IMR-90 (cell line): ENCODE measurements at regions not wholly inside any gene's neighbourhood (a gene's known extent, or its start where the extent isn't known, plus 50 kb on each side); places are given as distances from the start of the nearest gene placed in this dataset.

Source experiments
- ATAC-seq: fragments of 200-7000 bp; cut with Tn5 transposase; 2 replicates; pipeline ENCODE4 v1.9.1; 2020; ENCODE audit warnings: low read depth, mild to moderate bottlenecking, moderate library complexity
- BruUV-seq: library from RNA; stranded (reverse); fragments of 400-500 nt; replicated peaks from 2 replicates; lab custom pipeline; 2021; lab: Mats Ljungman, UMichigan
- CTCF ChIA-PET: fragments of 300-600 bp; formaldehyde crosslinking; extraction: SDS; loops from one replicate; lab custom pipeline; 2021; ENCODE audit warnings: antibody characterized with exemption; lab: Yijun Ruan, JAX
- POLR2A ChIA-PET: fragments of 300-600 bp; sonication (Branson Sonifier 250); formaldehyde crosslinking; loops from one replicate; lab custom pipeline; 2022; ENCODE audit warnings: antibody characterized with exemption; ENCODE audit not compliant: unreplicated experiment; lab: Charles Lee
- DNase-seq: peaks from one replicate; pipeline ENCODE4 v3.0.0; 2013
- H2AFZ ChIP-seq: replicated peaks from 2 replicates; pipeline ENCODE3; 2013; ENCODE audit warnings: low read length, mild to moderate bottlenecking; ENCODE audit not compliant: poor library complexity
- H2AK5ac ChIP-seq: 2 replicates; pipeline ENCODE4 v1.6.1; 2013; ENCODE audit warnings: low read depth, low read length, inconsistent platforms
- H2AK9ac ChIP-seq: replicated peaks from 2 replicates; pipeline ENCODE3; 2013; ENCODE audit warnings: mild to moderate bottlenecking, low read depth, low read length, moderate library complexity; ENCODE audit not compliant: poor library complexity
- H2BK120ac ChIP-seq: 2 replicates; pipeline ENCODE4 v1.6.1; 2013; ENCODE audit warnings: low read depth, low read length, inconsistent platforms
- H2BK15ac ChIP-seq: 3 replicates; pipeline ENCODE4 v1.6.1; 2013; ENCODE audit warnings: low read depth, low read length, inconsistent platforms
- H2BK20ac ChIP-seq: 2 replicates; pipeline ENCODE4 v1.6.1; 2013; ENCODE audit warnings: low read depth, mild to moderate bottlenecking, inconsistent platforms, low read length, moderate library complexity
- H2BK5ac ChIP-seq: 2 replicates; pipeline ENCODE4 v1.6.1; 2013; ENCODE audit warnings: mild to moderate bottlenecking, low read depth, low read length, inconsistent platforms; ENCODE audit not compliant: poor library complexity, severe bottlenecking
- H3K14ac ChIP-seq: replicated peaks from 2 replicates; pipeline ENCODE4 v1.6.1; 2013; ENCODE audit warnings: low read depth, low read length, inconsistent platforms
- H3K18ac ChIP-seq: 2 replicates; pipeline ENCODE4 v1.6.1; 2013; ENCODE audit warnings: low read depth, low read length, control low read depth
- H3K23ac ChIP-seq: 2 replicates; pipeline ENCODE4 v1.6.1; 2013; ENCODE audit warnings: low read depth, low read length, inconsistent platforms
- H3K27ac ChIP-seq: 2 replicates; pipeline ENCODE4 v1.5.1; 2013; ENCODE audit warnings: mild to moderate bottlenecking, control low read depth, low read length; ENCODE audit not compliant: insufficient read depth
- H3K27me3 ChIP-seq: 2 replicates; pipeline ENCODE4 v1.6.1; 2013; ENCODE audit warnings: low read length; ENCODE audit not compliant: control insufficient read depth, insufficient read depth
- H3K36me3 ChIP-seq: 2 replicates; pipeline ENCODE4 v1.6.1; 2013; ENCODE audit warnings: low read length, mixed read lengths; ENCODE audit not compliant: control insufficient read depth, insufficient read depth
- H3K4ac ChIP-seq: 2 replicates; pipeline ENCODE4 v1.6.1; 2013; ENCODE audit warnings: low read depth, low read length, inconsistent platforms
- H3K4me1 ChIP-seq: 2 replicates; pipeline ENCODE4 v1.6.1; 2013; ENCODE audit warnings: low read length, mixed read lengths; ENCODE audit not compliant: control insufficient read depth, insufficient read depth
- H3K4me2 ChIP-seq: 2 replicates; pipeline ENCODE4 v1.6.1; 2013; ENCODE audit warnings: low read depth, mild to moderate bottlenecking, control low read depth, low read length, moderate library complexity
- H3K4me3 ChIP-seq: 2 replicates; pipeline ENCODE4 v1.5.1; 2013; ENCODE audit warnings: low read depth, mild to moderate bottlenecking, control low read depth, low read length, moderate library complexity; ENCODE audit not compliant: insufficient read depth
- H3K56ac ChIP-seq: 2 replicates; pipeline ENCODE4 v1.6.1; 2013; ENCODE audit warnings: low read length, inconsistent platforms; ENCODE audit not compliant: insufficient read depth; ENCODE audit errors: extremely low read depth
- H3K79me1 ChIP-seq, 2 experiments: 2 replicates each; pipeline ENCODE4 v1.6.1; 2013; ENCODE audit warnings: low read length in 2 of 2, inconsistent platforms in 1 of 2, low read depth in 1 of 2
- H3K9ac ChIP-seq: 2 replicates; pipeline ENCODE4 v1.6.1; 2013; ENCODE audit warnings: low read depth, low read length, control low read depth
- H3K9me1 ChIP-seq: 2 replicates; pipeline ENCODE4 v1.6.1; 2013; ENCODE audit warnings: low read length, inconsistent platforms; ENCODE audit not compliant: insufficient read depth
- H3K9me3 ChIP-seq: 2 replicates; pipeline ENCODE4 v1.6.1; 2013; ENCODE audit warnings: low read length; ENCODE audit not compliant: control insufficient read depth, insufficient read depth
- H4K20me1 ChIP-seq: 2 replicates; pipeline ENCODE4 v1.6.1; 2013; ENCODE audit warnings: low read length, inconsistent platforms; ENCODE audit not compliant: insufficient read depth
- H4K5ac ChIP-seq: 2 replicates; pipeline ENCODE4 v1.6.1; 2013; ENCODE audit warnings: mild to moderate bottlenecking, low read depth, low read length, control low read depth
- H4K8ac ChIP-seq, 2 experiments: 2 replicates each; pipeline ENCODE4 v1.6.1; 2013; ENCODE audit warnings: low read depth in 2 of 2, low read length in 2 of 2, control low read depth in 1 of 2, inconsistent platforms in 1 of 2
- H4K91ac ChIP-seq: 2 replicates; pipeline ENCODE4 v1.6.1; 2013; ENCODE audit warnings: low read depth, low read length, inconsistent platforms; ENCODE audit not compliant: insufficient read depth
- BHLHE40 ChIP-seq: fragments of 150-350 bp; IDR thresholded peaks from 2 replicates; pipeline ENCODE4 v1.6.1; 2016; ENCODE audit warnings: mild to moderate bottlenecking, low read depth, low read length
- CEBPB ChIP-seq: IDR thresholded peaks from 2 replicates; pipeline ENCODE4 v1.6.1; 2012; ENCODE audit warnings: low read depth, low read length, improper control_type of control experiment
- CHD1 ChIP-seq: IDR thresholded peaks from 2 replicates; pipeline ENCODE4 v1.6.1; 2012; ENCODE audit warnings: low read depth, low read length, improper control_type of control experiment
- FOS ChIP-seq: fragments of 150-350 bp; IDR thresholded peaks from 2 replicates; pipeline ENCODE4 v1.6.1; 2016; ENCODE audit warnings: low read depth, low read length
- MAFK ChIP-seq: IDR thresholded peaks from 2 replicates; pipeline ENCODE4 v1.6.1; 2012; ENCODE audit warnings: low read depth, low read length, improper control_type of control experiment
- MAZ ChIP-seq: IDR thresholded peaks from 2 replicates; pipeline ENCODE4 v1.6.1; 2012; ENCODE audit warnings: low read depth, mild to moderate bottlenecking, low read length, improper control_type of control experiment, moderate library complexity, borderline replicate concordance
- MXI1 ChIP-seq: IDR thresholded peaks from 2 replicates; pipeline ENCODE4 v1.6.1; 2012; ENCODE audit warnings: low read depth, mild to moderate bottlenecking, low read length, moderate library complexity, borderline replicate concordance
- NFE2L2 ChIP-seq: fragments of 150-350 bp; IDR thresholded peaks from 2 replicates; pipeline ENCODE4 v1.6.1; 2016; ENCODE audit warnings: low read depth, mild to moderate bottlenecking, low read length
- POLR2A ChIP-seq: IDR thresholded peaks from 2 replicates; pipeline ENCODE4 v1.6.1; 2012; ENCODE audit warnings: mild to moderate bottlenecking, low read depth, low read length
- RAD21 ChIP-seq: IDR thresholded peaks from 2 replicates; pipeline ENCODE4 v1.6.1; 2012; ENCODE audit warnings: low read length, improper control_type of control experiment
- RFX5 ChIP-seq: IDR thresholded peaks from 2 replicates; pipeline ENCODE4 v1.8.0; 2012; ENCODE audit warnings: low read depth, mild to moderate bottlenecking, low read length, moderate library complexity
- USF2 ChIP-seq: fragments of 150-350 bp; IDR thresholded peaks from 2 replicates; pipeline ENCODE4 v1.6.1; 2017; ENCODE audit warnings: mild to moderate bottlenecking, antibody characterized with exemption, low read length, low read depth
- WGBS, 2 experiments: methylation state at CpG; one replicate each; pipeline versions ENCODE4 v1.1.5 to v1.1.7; 2013; ENCODE audit warnings: missing lambda C conversion rate in 2 of 2; ENCODE audit not compliant: insufficient read length in 1 of 2; ENCODE audit errors: extremely low coverage in 2 of 2; 5-methylcytosine and 5-hydroxymethylcytosine counted together
- dilution Hi-C: fragments of 300-500 bp; cut with HindIII; formaldehyde crosslinking; loops from one replicate; pipeline ENCODE4 v1.14.3; 2018; ENCODE audit warnings: low sequenced_read_pairs; ENCODE audit not compliant: unreplicated experiment
- in situ Hi-C: fragments of 300-500 bp; cut with MboI; formaldehyde crosslinking; loops from 3 replicates; pipeline ENCODE4 v1.14.3; 2019; ENCODE audit warnings: low sequenced_read_pairs, inconsistent platforms, mixed read lengths
- intact Hi-C: fragments of 100-400 bp; cut with micrococcal nuclease; formaldehyde crosslinking; loops from 2 replicates; pipeline ENCODE4 v1.10.0; 2022

- dilution Hi-C loops (no loop called here), in situ Hi-C loops (no loop called here), intact Hi-C loops (no loop called here)
- no peak overlapping the region for H2BK15ac ChIP-seq
- H3K14ac ChIP-seq: no peak overlapping the region
- no peaks in the 10 kb centered on the region for H3K9me3 ChIP-seq
- H3K79me1 ChIP-seq: no peaks in the 10 kb centered on the region
- no peaks in the 10 kb centered on the region for H3K9me1 ChIP-seq
- no peak overlapping the region for H4K91ac ChIP-seq
- H3K36me3 ChIP-seq: no peaks in the 10 kb centered on the region
- H3K4me3 ChIP-seq: no peak overlapping the region
- no TSS peak for BruUV-seq
- no peak overlapping the region for H3K4me2 ChIP-seq
- H3K56ac ChIP-seq: no peak overlapping the region
- H2AK9ac ChIP-seq: no peak overlapping the region
- no peak overlapping the region for H4K5ac ChIP-seq
- H2AFZ ChIP-seq: no peak overlapping the region
- POLR2A ChIA-PET: no interaction called here
- no peak overlapping the region for H3K18ac ChIP-seq
- no peak for TF ChIP-seq BHLHE40
- TF ChIP-seq CHD1: no peak
- no peak for TF ChIP-seq RAD21
- no peak for TF ChIP-seq MAZ
- no peak for TF ChIP-seq FOS
- no peak for TF ChIP-seq POLR2A
- no peak for TF ChIP-seq CEBPB
- TF ChIP-seq MAFK: no peak
- TF ChIP-seq USF2: no peak
- no peak for TF ChIP-seq NFE2L2
- TF ChIP-seq MXI1: no peak
- TF ChIP-seq RFX5: no peak
- WGBS, 2 experiments: 65% methylated on average over 2 of the region's 8 CpGs; no CpG with 5 or more reads in 1 of the 2 experiments
- H2BK5ac ChIP-seq: no peak overlapping the region
- no peaks in the 10 kb centered on the region for H3K4me1 ChIP-seq
- no peaks in the 10 kb centered on the region; the same call in 1 of the 2 replicates for H3K27me3 ChIP-seq
- no peak overlapping the region for H2AK5ac ChIP-seq
- no peak overlapping the region for H2BK120ac ChIP-seq
- no peak overlapping the region for H3K23ac ChIP-seq
- ATAC-seq (no peak), DNase-seq (no peak)
- H3K27ac ChIP-seq: no peak overlapping the region
- H2BK20ac ChIP-seq: no peak overlapping the region
- CTCF ChIA-PET: no interaction called here
- H4K8ac ChIP-seq: no peak overlapping the region
- no peak overlapping the region for H3K4ac ChIP-seq
- no peaks in the 10 kb centered on the region for H4K20me1 ChIP-seq
- H3K9ac ChIP-seq: no peak overlapping the region
Measured at GRCh38 chr5:2012885-2013284, 130.2 kb upstream of the IRX4 start.
